Stimulated activated CD4-positive, alpha-beta T cell treated with anti-CD3 and anti-CD28 coated beads, Interleukin-15, amount 100 ng/mL, for 1 hour (primary cell): ENCODE measurements at regions not wholly inside any gene's neighbourhood (a gene's known extent, or its start where the extent isn't known, plus 50 kb on each side); places are given as distances from the start of the nearest gene placed in this dataset.

Experiments
- DNase-seq, 2 donors: peaks; one replicate each; pipeline ENCODE4 v3.0.0-alpha.2; 2020; ENCODE audit warnings: low read depth in 1 of 2, low spot score in 1 of 2

DNA sequence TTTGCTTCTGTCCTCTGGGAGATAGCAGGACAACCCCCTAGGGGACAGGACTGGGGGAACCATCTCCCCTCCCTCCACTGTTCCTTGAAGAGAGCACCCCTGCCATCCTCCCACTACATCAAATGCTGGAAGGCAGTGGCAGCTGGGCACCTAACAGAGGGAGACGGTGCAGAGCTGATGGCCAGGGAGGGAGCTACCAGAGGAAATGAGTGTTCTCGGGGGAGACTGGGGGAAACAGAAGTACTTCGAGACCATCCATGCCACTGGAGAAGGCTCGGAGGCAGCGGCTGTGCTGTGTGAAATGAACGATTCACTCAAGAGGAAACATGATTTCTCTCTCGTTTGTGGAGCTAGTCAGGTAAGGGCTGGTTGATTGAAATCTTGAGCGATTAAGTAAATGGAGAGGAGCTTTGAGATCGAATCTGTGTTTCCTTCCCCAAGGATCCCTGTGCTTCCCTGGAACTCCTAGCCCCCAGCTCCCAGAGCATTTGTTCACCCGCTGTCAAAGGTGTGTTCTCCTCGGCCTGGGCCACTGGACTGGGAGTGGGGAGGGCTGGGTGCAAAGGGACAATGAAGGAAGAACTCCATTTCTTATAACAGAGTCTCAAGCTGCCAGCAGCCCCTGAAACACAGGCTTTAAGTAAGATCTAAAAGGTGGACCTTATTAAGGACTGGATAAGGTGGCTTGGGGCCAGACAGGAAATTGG lies 261.3 kb upstream of the MOCS1 start:
- no peak for DNase-seq

GRCh38 chr6:40194447-40195170 lies 260.3 kb upstream of the MOCS1 start:
- no peak for DNase-seq

DNA sequence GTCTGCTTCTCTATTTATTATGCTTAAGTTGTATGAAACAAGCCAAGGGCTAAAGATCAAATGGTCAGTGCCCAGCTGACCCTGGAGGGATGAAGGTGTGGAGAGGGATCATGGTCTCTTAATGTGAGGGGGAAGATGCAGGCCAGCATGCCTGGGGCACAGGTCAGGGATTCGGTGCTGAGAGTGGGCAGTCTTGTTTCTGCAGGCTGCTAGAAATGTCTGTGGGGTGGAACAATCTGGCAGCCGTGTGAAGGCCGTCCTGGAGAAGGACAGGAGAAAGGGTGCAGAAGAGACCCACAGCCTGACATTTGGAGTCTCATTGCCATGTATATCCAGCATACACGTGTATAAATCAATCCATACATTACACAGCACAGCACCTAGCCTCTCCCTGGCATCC lies 258.3 kb upstream of the MOCS1 start:
- DNase-seq: no peak

GRCh38 chr6:40188931-40189330 lies 254.7 kb upstream of the MOCS1 start:
- no peak for DNase-seq

DNA sequence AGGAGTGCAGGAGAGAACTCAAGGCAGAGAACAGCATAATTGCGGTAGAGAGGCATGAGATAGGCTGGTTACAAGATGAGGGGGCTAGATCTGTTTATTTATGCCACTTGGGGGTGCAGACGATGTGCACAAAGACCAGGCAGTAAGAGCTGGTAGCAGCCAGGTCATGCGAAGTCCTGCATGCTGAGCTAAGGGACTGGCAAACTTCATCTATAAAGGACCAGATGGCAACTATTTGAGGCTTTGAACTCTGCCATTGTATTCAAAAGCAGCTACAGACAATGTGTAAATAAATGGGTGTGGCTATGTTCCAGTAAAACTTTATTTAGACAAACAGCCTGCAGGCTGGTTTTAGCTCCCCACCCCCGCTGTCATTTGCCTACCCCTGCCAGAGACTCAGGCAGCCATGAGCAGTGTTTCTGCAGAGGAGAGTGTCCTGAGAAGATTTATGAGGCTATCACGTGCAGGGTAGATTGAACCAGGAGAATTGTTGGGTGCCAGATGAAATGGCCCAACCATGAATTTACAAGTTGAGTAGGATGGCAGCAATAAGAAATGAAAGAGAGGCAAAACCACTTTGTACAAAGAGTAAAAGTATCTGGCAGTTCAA lies 253.4 kb upstream of the MOCS1 start:
- no peak for DNase-seq

DNA sequence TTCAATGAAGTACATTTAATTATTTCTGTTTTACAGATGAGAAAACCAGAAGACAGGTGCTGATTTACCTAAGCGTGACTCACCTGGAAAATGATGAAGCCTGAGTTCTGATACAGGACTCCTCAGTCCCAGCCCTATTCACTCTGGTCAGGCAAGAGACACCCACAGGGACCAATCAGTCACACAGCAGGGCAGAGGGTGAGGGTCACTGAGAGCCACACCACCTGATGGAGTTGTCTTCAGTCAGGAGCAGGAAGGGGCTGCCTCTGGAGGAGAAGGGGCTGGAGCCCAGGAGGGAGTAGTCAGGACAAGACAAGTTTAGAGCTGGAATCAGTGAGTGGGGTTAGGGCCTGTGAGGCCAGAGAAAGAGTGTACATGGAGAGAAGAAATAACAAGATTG lies 251.2 kb upstream of the MOCS1 start:
- no peak for DNase-seq

GRCh38 chr6:40183902-40184301 lies 249.6 kb upstream of the MOCS1 start:
- DNase-seq: no peak

GRCh38 chr6:40181367-40181766 lies 247.1 kb upstream of the MOCS1 start:
- DNase-seq: no peak

- no peak for DNase-seq
Observed at GRCh38 chr6:40180271-40180670, 246.0 kb upstream of the MOCS1 start.

- no peak for DNase-seq
Observed at GRCh38 chr6:40179496-40179895, 245.2 kb upstream of the MOCS1 start.

DNA sequence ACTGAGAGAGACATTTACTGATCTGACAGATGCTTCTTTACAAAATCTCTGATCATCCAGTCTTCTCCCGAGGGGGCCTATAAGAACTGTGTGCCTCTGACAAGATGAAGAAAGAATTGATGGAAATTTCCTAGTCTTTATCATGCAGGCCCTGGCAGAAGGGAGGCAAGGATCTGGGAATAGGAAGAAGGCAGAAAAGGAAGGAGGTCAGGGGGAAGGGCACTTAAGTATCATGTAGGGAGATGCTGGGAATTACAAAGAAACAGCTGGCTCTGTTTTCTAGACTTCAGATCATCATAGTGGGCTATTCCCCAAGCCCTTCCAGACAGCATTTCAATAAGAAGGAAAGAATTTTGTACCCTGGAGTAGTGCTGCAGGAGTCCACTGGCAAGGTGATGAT lies 243.3 kb upstream of the MOCS1 start:
- no peak for DNase-seq

DNA sequence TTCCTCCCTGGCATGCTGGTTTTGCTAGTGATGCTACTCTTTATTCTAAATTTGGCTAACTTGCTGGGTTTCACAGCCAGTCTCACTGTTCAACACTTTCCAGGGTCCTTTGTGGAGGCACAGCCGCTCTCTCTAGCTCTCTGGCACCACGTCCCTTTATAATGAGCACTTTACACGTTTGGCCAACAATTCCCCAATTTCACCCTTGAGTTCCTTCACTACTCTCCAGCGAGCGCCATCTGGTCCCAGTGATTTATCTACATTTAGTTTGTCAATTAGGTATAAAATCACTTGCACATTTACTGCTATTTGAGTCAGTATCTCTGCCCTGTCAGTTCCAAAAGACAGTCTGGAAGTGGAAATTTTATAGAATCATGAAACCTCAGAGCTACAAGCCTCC lies 241.9 kb upstream of the MOCS1 start:
- DNase-seq: no peak

- no peak for DNase-seq
Observed at GRCh38 chr6:40172272-40172671, 238.0 kb upstream of the MOCS1 start.

DNA sequence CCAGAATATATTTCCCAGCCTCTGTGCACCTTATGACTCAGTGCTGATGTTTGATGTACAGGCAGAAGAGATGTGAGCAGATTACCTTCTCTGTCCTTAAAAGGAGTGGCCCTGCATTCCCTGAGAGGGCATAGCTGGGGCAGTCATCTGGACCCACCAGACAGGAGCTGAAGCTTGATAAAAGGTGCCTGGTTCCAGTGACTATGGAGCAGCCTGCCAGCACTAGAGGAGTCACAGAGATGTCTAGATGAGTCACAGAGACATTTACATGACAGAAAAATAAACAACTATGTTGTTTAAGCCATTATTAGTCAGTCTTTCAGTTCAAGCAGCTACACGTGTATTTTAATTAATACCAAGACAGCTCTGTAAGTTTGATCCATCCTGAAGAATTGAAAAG lies 237.1 kb upstream of the MOCS1 start:
- DNase-seq: no peak

GRCh38 chr6:40170856-40171255 lies 236.6 kb upstream of the MOCS1 start:
- DNase-seq: no peak

DNA sequence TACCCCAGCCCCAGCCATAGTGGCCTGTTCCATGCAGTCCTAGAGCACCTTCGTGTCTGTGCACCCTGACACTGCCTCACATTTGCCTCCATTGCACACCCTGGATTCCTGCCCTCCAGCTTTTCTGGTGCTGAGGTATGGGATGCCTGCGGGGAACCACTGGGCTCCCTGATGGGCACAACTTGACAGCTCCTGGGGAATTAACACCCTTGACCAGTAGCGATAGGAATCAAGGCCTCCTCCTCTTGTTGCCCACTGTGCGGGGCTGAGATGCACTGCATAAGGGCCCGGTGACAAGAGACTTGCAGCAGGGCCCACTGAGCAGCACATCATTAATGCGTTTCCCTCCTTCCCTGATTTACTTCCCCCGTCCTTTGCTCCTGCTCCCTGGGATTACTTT lies 235.6 kb upstream of the MOCS1 start:
- no peak for DNase-seq

- no peak for DNase-seq
Observed at GRCh38 chr6:40166963-40167362, 232.7 kb upstream of the MOCS1 start.

- no peak for DNase-seq
Observed at GRCh38 chr6:40165036-40165709, 230.9 kb upstream of the MOCS1 start.

DNA sequence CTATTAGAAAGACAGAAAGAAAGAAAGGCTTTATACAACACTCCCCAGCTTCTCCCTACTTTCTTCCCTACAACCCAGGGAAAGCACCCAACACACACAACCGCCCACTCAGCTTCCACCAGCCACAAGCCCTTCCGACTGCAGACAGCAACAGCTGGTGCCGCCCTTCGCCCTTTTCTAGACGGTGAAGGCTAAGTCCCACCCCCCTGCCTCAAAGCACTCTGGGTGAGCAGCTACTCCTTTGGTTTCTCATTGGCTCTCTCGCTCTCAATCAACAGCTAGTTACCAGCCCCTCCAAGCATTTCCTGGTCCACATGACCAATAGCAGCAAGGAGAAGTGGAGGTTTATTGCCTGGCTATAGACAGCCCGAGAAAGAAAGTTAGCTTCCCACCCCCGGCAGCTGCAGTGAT lies 230.1 kb upstream of the MOCS1 start:
- DNase-seq: no peak

- DNase-seq: no peak
Observed at GRCh38 chr6:40163924-40164323, 229.7 kb upstream of the MOCS1 start.

- DNase-seq: no peak
Observed at GRCh38 chr6:40162074-40162473, 227.8 kb upstream of the MOCS1 start.

DNA sequence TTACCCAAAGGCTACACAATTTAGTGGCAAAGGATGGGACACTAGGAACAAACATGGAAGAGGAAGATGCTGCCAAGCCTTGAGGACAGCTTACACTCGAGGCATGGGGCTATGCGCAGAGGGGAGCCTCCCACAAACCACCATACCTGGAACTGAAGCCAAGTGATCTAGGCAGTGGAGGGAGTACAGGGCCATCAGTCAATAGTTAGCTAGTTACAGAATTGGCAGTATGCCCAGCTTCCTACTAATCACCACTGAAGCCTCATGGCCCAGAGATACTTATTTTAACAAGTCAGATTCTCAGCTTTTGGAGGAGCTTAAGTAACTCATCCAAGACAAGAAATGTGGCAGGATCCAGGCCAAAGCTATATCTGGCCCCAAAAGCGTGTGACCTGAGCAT lies 226.6 kb upstream of the MOCS1 start:
- no peak for DNase-seq
